ENCODE measurements at regions not wholly inside any gene's neighbourhood (a gene's known extent, or its start where the extent isn't known, plus 50 kb on each side); places are given as distances from the start of the nearest gene placed in this dataset.

- no peak for DNase-seq
Measured at GRCh38 chr2:57740891-57741290, 305.7 kb upstream of the VRK2 start.

DNA sequence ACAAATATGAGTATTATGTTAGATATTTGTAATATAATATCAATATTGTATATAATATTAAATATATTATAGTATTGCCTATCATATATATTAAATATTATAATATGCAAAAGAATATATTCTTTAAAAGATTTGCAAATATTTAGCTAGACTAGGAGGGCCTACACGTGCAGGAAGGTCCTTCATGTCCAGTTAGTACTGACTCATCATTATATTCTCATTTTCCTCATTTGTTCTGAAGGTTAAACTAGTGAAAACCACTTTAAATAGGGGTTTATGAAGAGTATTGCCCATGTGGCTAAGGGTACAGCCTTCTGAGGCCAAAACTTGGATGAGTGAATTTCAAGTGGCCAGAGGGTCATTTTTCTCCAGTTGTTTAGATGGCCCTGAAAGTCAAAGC is 293.0 kb upstream of the VRK2 start:
- H3K4me3 ChIP-seq (ENCODE audit: low read depth in 1 of 3, low read length in 3 of 3): no peak overlapping the region
- no peak for DNase-seq
- FAIRE-seq: no peak
- no peaks in the 10 kb centered on the region for H3K27me3 ChIP-seq (ENCODE audit: control insufficient read depth in 3 of 3, insufficient read depth in 3 of 3, low read length in 3 of 3)
- WGBS, 3 donors: 62 to 71% (median 70%) methylated on average over 1 of the region's 1 CpG
- H3K27ac ChIP-seq (ENCODE audit: low read depth in 1 of 3, low read length in 2 of 3): no peak overlapping the region
- no peaks in the 10 kb centered on the region for H3K36me3 ChIP-seq (ENCODE audit: control insufficient read depth in 3 of 3, insufficient read depth in 2 of 3, low read depth in 1 of 3, low read length in 3 of 3)
- no peaks in the 10 kb centered on the region for H3K9me3 ChIP-seq (ENCODE audit: control insufficient read depth in 2 of 2, insufficient read depth in 1 of 2, low read depth in 1 of 2, low read length in 1 of 2)
- no peaks in the 10 kb centered on the region for H3K4me1 ChIP-seq (ENCODE audit: control insufficient read depth in 3 of 3, insufficient read depth in 2 of 3, low read depth in 1 of 3, low read length in 2 of 3)

More at GRCh38 chr2:57740891-57741290, 305.7 kb upstream of the VRK2 start:
- Histone ChIP-seq H3K4me1 (ENCODE audit: control insufficient read depth in 3 of 3, insufficient read depth in 2 of 3, low read depth in 1 of 3, low read length in 2 of 3) (no peaks in the 10 kb centered on the region), H3K4me3 (ENCODE audit: low read depth in 1 of 3, low read length in 3 of 3) (no peak overlapping the region), H3K9me3 (ENCODE audit: control insufficient read depth in 2 of 2, insufficient read depth in 1 of 2, low read depth in 1 of 2, low read length in 1 of 2) (no peaks in the 10 kb centered on the region), H3K27ac (ENCODE audit: low read depth in 1 of 3, low read length in 2 of 3) (no peak overlapping the region), H3K27me3 (ENCODE audit: control insufficient read depth in 3 of 3, insufficient read depth in 3 of 3, low read length in 3 of 3) (no peaks in the 10 kb centered on the region), H3K36me3 (ENCODE audit: control insufficient read depth in 3 of 3, insufficient read depth in 2 of 3, low read depth in 1 of 3, low read length in 3 of 3) (no peaks in the 10 kb centered on the region)
- 72 to 85% (median 77%) methylated on average over 6 of the region's 6 CpGs for WGBS, 3 donors
- no peak for FAIRE-seq

DNA sequence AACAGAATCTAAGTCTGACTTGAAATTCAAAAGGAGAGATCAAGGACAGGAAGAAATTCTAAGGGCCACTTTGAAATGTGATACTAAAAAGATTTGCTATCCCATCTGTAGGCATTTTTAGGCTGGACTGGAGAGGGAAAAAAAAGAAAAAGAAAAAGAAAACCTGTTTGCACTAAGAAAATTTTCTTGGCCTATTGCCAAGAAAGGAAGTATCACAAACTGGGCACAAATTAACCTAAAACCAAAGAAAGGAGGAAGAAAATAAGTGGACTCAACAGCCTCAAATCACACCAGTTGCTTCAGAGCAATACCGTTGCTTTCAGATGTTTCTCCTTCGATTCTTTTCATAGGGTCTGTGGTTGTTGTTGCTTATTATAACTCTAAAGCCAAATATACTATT is 287.9 kb upstream of the VRK2 start:
- no peaks in the 10 kb centered on the region for H3K9me3 ChIP-seq (ENCODE audit: control insufficient read depth in 2 of 2, insufficient read depth in 1 of 2, low read depth in 1 of 2, low read length in 1 of 2)
- H3K27me3 ChIP-seq (ENCODE audit: control insufficient read depth in 3 of 3, insufficient read depth in 3 of 3, low read length in 3 of 3): peaks cover 0 to 6% (median 0%) of the 10 kb centered on the region in 3 donors
- H3K4me3 ChIP-seq (ENCODE audit: low read depth in 1 of 3, low read length in 3 of 3): no peak overlapping the region
- 61 to 67% (median 67%) methylated on average over 2 of the region's 2 CpGs for WGBS, 3 donors
- FAIRE-seq: no peak
- no peak overlapping the region for H3K27ac ChIP-seq (ENCODE audit: low read depth in 1 of 3, low read length in 2 of 3)
- H3K4me1 ChIP-seq (ENCODE audit: control insufficient read depth in 3 of 3, insufficient read depth in 2 of 3, low read depth in 1 of 3, low read length in 2 of 3): peaks cover 0 to 3% (median 0%) of the 10 kb centered on the region in 3 donors
- no peak for DNase-seq
- no peaks in the 10 kb centered on the region for H3K36me3 ChIP-seq (ENCODE audit: control insufficient read depth in 3 of 3, insufficient read depth in 2 of 3, low read depth in 1 of 3, low read length in 3 of 3)

GRCh38 chr2:57759131-57759530 is 287.5 kb upstream of the VRK2 start:
- Histone ChIP-seq H3K27me3 (ENCODE audit: control insufficient read depth in 3 of 3, insufficient read depth in 3 of 3, low read length in 3 of 3) (peaks cover 0 to 6% (median 0%) of the 10 kb centered on the region in 3 donors), H3K36me3 (ENCODE audit: control insufficient read depth in 3 of 3, insufficient read depth in 2 of 3, low read depth in 1 of 3, low read length in 3 of 3) (no peaks in the 10 kb centered on the region), H3K27ac (ENCODE audit: low read depth in 1 of 3, low read length in 2 of 3) (no peak overlapping the region), H3K9me3 (ENCODE audit: control insufficient read depth in 2 of 2, insufficient read depth in 1 of 2, low read depth in 1 of 2, low read length in 1 of 2) (no peaks in the 10 kb centered on the region), H3K4me1 (ENCODE audit: control insufficient read depth in 3 of 3, insufficient read depth in 2 of 3, low read depth in 1 of 3, low read length in 2 of 3) (peaks cover 0 to 3% (median 0%) of the 10 kb centered on the region in 3 donors), H3K4me3 (ENCODE audit: low read depth in 1 of 3, low read length in 3 of 3) (no peak overlapping the region)
- peak in 1 of 2 donors; percentile 5 for DNase-seq
- no peak for FAIRE-seq
- 18 to 45% (median 38%) methylated on average over 5 of the region's 5 CpGs for WGBS, 3 donors

GRCh38 chr2:57759822-57760300 is 286.7 kb upstream of the VRK2 start:
- no peaks in the 10 kb centered on the region for H3K36me3 ChIP-seq (ENCODE audit: control insufficient read depth in 3 of 3, insufficient read depth in 2 of 3, low read depth in 1 of 3, low read length in 3 of 3)
- no peak overlapping the region for H3K27ac ChIP-seq (ENCODE audit: low read depth in 1 of 3, low read length in 2 of 3)
- H3K4me3 ChIP-seq (ENCODE audit: low read depth in 1 of 3, low read length in 3 of 3): peak overlapping the region in 1 of 3 donors; percentile 30
- H3K27me3 ChIP-seq (ENCODE audit: control insufficient read depth in 3 of 3, insufficient read depth in 3 of 3, low read length in 3 of 3): peaks cover 0 to 6% (median under 1%) of the 10 kb centered on the region in 3 donors
- H3K4me1 ChIP-seq (ENCODE audit: control insufficient read depth in 3 of 3, insufficient read depth in 2 of 3, low read depth in 1 of 3, low read length in 2 of 3): peaks cover 0 to 3% (median 0%) of the 10 kb centered on the region in 3 donors
- no peak for FAIRE-seq
- WGBS, 3 donors: 2 to 4% (median 3%) methylated on average over 18 to 19 of the region's 19 CpGs
- H3K9me3 ChIP-seq (ENCODE audit: control insufficient read depth in 2 of 2, insufficient read depth in 1 of 2, low read depth in 1 of 2, low read length in 1 of 2): no peaks in the 10 kb centered on the region
- DNase-seq: peak; percentile 68 to 82

GRCh38 chr2:57760381-57760801 is 286.2 kb upstream of the VRK2 start:
- FAIRE-seq: no peak
- 25 to 53% (median 41%) methylated on average over 4 of the region's 4 CpGs for WGBS, 3 donors
- Histone ChIP-seq H3K4me3 (ENCODE audit: low read depth in 1 of 3, low read length in 3 of 3) (peak overlapping the region in 1 of 3 donors; percentile 30), H3K4me1 (ENCODE audit: control insufficient read depth in 3 of 3, insufficient read depth in 2 of 3, low read depth in 1 of 3, low read length in 2 of 3) (peaks cover 0 to 3% (median 0%) of the 10 kb centered on the region in 3 donors), H3K27me3 (ENCODE audit: control insufficient read depth in 3 of 3, insufficient read depth in 3 of 3, low read length in 3 of 3) (peaks cover 0 to 6% (median 2%) of the 10 kb centered on the region in 3 donors), H3K27ac (ENCODE audit: low read depth in 1 of 3, low read length in 2 of 3) (no peak overlapping the region), H3K36me3 (ENCODE audit: control insufficient read depth in 3 of 3, insufficient read depth in 2 of 3, low read depth in 1 of 3, low read length in 3 of 3) (no peaks in the 10 kb centered on the region), H3K9me3 (ENCODE audit: control insufficient read depth in 2 of 2, insufficient read depth in 1 of 2, low read depth in 1 of 2, low read length in 1 of 2) (no peaks in the 10 kb centered on the region)
- DNase-seq: no peak

- Histone ChIP-seq H3K4me3 (ENCODE audit: low read depth in 1 of 3, low read length in 3 of 3) (no peak overlapping the region), H3K27me3 (ENCODE audit: control insufficient read depth in 3 of 3, insufficient read depth in 3 of 3, low read length in 3 of 3) (no peaks in the 10 kb centered on the region), H3K27ac (ENCODE audit: low read depth in 1 of 3, low read length in 2 of 3) (no peak overlapping the region), H3K9me3 (ENCODE audit: control insufficient read depth in 2 of 2, insufficient read depth in 1 of 2, low read depth in 1 of 2, low read length in 1 of 2) (no peaks in the 10 kb centered on the region), H3K4me1 (ENCODE audit: control insufficient read depth in 3 of 3, insufficient read depth in 2 of 3, low read depth in 1 of 3, low read length in 2 of 3) (no peaks in the 10 kb centered on the region), H3K36me3 (ENCODE audit: control insufficient read depth in 3 of 3, insufficient read depth in 2 of 3, low read depth in 1 of 3, low read length in 3 of 3) (no peaks in the 10 kb centered on the region)
- WGBS, 3 donors: 48 to 64% (median 57%) methylated on average over 2 of the region's 2 CpGs
- DNase-seq (no peak), FAIRE-seq (no peak)
Measured at GRCh38 chr2:57776916-57777315, 269.7 kb upstream of the VRK2 start.

DNA sequence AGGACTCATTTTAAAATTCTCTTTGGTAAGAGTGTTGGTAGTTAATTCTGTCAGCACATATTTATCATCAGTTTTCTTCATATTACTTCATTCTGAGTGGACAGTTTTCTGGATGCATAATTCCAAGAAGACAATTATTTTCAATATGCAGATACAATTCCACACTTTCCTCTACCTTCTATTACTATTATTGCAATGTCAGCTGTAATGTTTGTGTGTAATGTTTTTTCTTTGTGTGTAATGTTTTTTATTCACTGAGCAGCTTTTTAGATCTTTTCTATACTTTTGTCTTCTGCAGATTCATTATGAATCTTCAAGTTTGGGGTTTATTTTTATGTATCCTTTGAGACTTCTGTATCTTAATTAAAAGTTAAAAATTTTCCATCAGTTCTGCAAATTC is 264.0 kb upstream of the VRK2 start:
- H3K4me1 ChIP-seq (ENCODE audit: control insufficient read depth in 3 of 3, insufficient read depth in 2 of 3, low read depth in 1 of 3, low read length in 2 of 3): no peaks in the 10 kb centered on the region
- no peak overlapping the region for H3K4me3 ChIP-seq (ENCODE audit: low read depth in 1 of 3, low read length in 3 of 3)
- H3K9me3 ChIP-seq (ENCODE audit: control insufficient read depth in 2 of 2, insufficient read depth in 1 of 2, low read depth in 1 of 2, low read length in 1 of 2): no peaks in the 10 kb centered on the region
- H3K36me3 ChIP-seq (ENCODE audit: control insufficient read depth in 3 of 3, insufficient read depth in 2 of 3, low read depth in 1 of 3, low read length in 3 of 3): no peaks in the 10 kb centered on the region
- FAIRE-seq: no peak
- no peaks in the 10 kb centered on the region for H3K27me3 ChIP-seq (ENCODE audit: control insufficient read depth in 3 of 3, insufficient read depth in 3 of 3, low read length in 3 of 3)
- no peak for DNase-seq
- no peak overlapping the region for H3K27ac ChIP-seq (ENCODE audit: low read depth in 1 of 3, low read length in 2 of 3)

DNA sequence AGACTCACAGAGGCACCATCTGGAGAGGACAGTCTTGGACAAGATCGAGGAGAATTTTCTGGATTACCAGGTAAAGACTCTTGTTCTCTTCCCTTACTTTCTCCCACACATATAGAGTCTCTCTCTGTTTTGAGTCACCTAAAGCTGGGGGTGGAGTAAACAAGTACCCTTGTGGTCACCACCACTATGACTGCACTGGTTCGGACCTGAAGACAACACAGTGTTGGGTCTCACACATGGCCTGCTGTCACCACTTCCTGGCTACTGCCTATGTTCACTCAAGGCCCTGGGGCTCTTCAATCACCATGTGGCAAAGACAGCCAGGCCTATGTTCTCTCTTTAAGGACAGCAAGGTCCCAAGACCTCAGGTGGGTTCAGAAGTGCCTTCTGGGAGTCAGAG is 253.3 kb upstream of the VRK2 start:
- Histone ChIP-seq H3K4me1 (ENCODE audit: control insufficient read depth in 3 of 3, insufficient read depth in 2 of 3, low read depth in 1 of 3, low read length in 2 of 3) (no peaks in the 10 kb centered on the region), H3K27me3 (ENCODE audit: control insufficient read depth in 3 of 3, insufficient read depth in 3 of 3, low read length in 3 of 3) (no peaks in the 10 kb centered on the region), H3K27ac (ENCODE audit: low read depth in 1 of 3, low read length in 2 of 3) (no peak overlapping the region), H3K4me3 (ENCODE audit: low read depth in 1 of 3, low read length in 3 of 3) (no peak overlapping the region), H3K36me3 (ENCODE audit: control insufficient read depth in 3 of 3, insufficient read depth in 2 of 3, low read depth in 1 of 3, low read length in 3 of 3) (no peaks in the 10 kb centered on the region), H3K9me3 (ENCODE audit: control insufficient read depth in 2 of 2, insufficient read depth in 1 of 2, low read depth in 1 of 2, low read length in 1 of 2) (peaks cover 0 to 3% of the 10 kb centered on the region in 2 donors)
- FAIRE-seq (no peak), DNase-seq (no peak)
- WGBS, 3 donors: 86 to 96% (median 93%) methylated on average over 2 of the region's 2 CpGs
